HCT116 (cell line): ENCODE measurements at regions not wholly inside any gene's neighbourhood (a gene's known extent, or its start where the extent isn't known, plus 50 kb on each side); places are given as distances from the start of the nearest gene placed in this dataset.

Source experiments
- ATAC-seq: fragments of 200-7000 bp; cut with Tn5 transposase; 2 replicates; pipeline ENCODE4 v1.9.1; 2020; ENCODE audit warnings: mild to moderate bottlenecking, moderate library complexity
- BruUV-seq: library from RNA; stranded (reverse); fragments of 400-500 nt; replicated peaks from 2 replicates; lab custom pipeline; 2021; lab: Mats Ljungman, UMichigan
- CTCF ChIA-PET: fragments of 300-600 bp; sonication (Branson Sonifier 250); formaldehyde crosslinking; loops from one replicate; lab custom pipeline; 2021; ENCODE audit warnings: antibody characterized with exemption; lab: Charles Lee
- POLR2A ChIA-PET: fragments of 300-600, 350-600 bp; sonication (Branson Sonifier 250); formaldehyde crosslinking; loops from one replicate; lab custom pipeline; 2021; ENCODE audit warnings: antibody characterized with exemption; lab: Charles Lee
- RAD21 ChIA-PET, 2 experiments: fragments of 300-600 bp; sonication (Branson Sonifier 250); formaldehyde crosslinking; loops; one replicate each; lab custom pipeline; 2023; ENCODE audit warnings: low total read pairs in 2 of 2; ENCODE audit not compliant: uncharacterized antibody in 2 of 2, unreplicated experiment in 2 of 2, low non-redundant PET in 1 of 2; lab: Charles Lee
- DNase-seq: peaks from one replicate; pipeline ENCODE4 v3.0.0-alpha.2; 2010; ENCODE audit warnings: low read depth, low spot score
- H2AFZ ChIP-seq: fragments of 200-600 bp; shearing (Covaris generic), sonication (generic); 2 replicates; pipeline ENCODE4 v1.6.1; 2017; ENCODE audit warnings: low read depth, mixed run types, mixed read lengths, antibody characterized with exemption, low read length; ENCODE audit not compliant: poor library complexity, severe bottlenecking
- H3K27ac ChIP-seq: 2 replicates; pipeline ENCODE4 v1.5.1; 2012; ENCODE audit warnings: low read depth, low read length
- H3K27me3 ChIP-seq: fragments of 200-600 bp; sonication (generic); 2 replicates; pipeline ENCODE4 v1.6.1; 2016; ENCODE audit warnings: mixed run types, low read length, mixed read lengths; ENCODE audit not compliant: insufficient read depth
- H3K36me3 ChIP-seq, 2 experiments: fragments of 200-500 bp in 1 of 2; fragments of 200-600 bp in 1 of 2; sonication (Bioruptor generic) in 1 of 2; sonication (generic) in 1 of 2; 2 replicates each; pipeline versions ENCODE4 v1.5.1 to v1.6.1; 2014 to 2016; ENCODE audit warnings: low read length in 2 of 2, inconsistent platforms in 1 of 2, mixed read lengths in 1 of 2, mixed run types in 1 of 2; ENCODE audit not compliant: insufficient read depth in 2 of 2, control insufficient read depth in 1 of 2
- H3K4me1 ChIP-seq, 2 experiments: fragments of 200-600 bp in 1 of 2; sonication (generic) in 1 of 2; 2 replicates each; pipeline versions ENCODE4 v1.5.1 to v1.6.1; 2012 to 2017; ENCODE audit warnings: low read length in 2 of 2, inconsistent platforms in 1 of 2, mild to moderate bottlenecking in 1 of 2, mixed read lengths in 1 of 2, mixed run types in 1 of 2, moderate library complexity in 1 of 2; ENCODE audit not compliant: insufficient read depth in 2 of 2, control insufficient read depth in 1 of 2
- H3K4me2 ChIP-seq: fragments of 200-600 bp; sonication (generic); 2 replicates; pipeline ENCODE4 v1.6.1; 2017; ENCODE audit warnings: mixed run types, low read length, mixed read lengths
- H3K4me3 ChIP-seq, 2 experiments: fragments of 200-600 bp in 1 of 2; sonication (generic) in 1 of 2; replicated peaks in 1 of 2; 2 replicates each; pipeline ENCODE4 v1.5.1; 2011 to 2016; ENCODE audit warnings: low read length in 2 of 2, control low read depth in 1 of 2, low read depth in 1 of 2, mild to moderate bottlenecking in 1 of 2, mixed read lengths in 1 of 2, mixed run types in 1 of 2
- H3K79me2 ChIP-seq: fragments of 200-600 bp; sonication (generic); 2 replicates; pipeline ENCODE4 v1.6.1; 2017; ENCODE audit warnings: mild to moderate bottlenecking, mixed run types, low read length, moderate library complexity, mixed read lengths; ENCODE audit not compliant: insufficient read depth
- H3K9ac ChIP-seq: fragments of 200-600 bp; sonication (generic); 2 replicates; pipeline ENCODE4 v1.6.1; 2016; ENCODE audit warnings: low read length, mixed read lengths
- H3K9me2 ChIP-seq: fragments of 200-600 bp; sonication (generic), shearing (Covaris generic); 2 replicates; pipeline ENCODE4 v1.6.1; 2017; ENCODE audit warnings: mixed run types, mild to moderate bottlenecking, moderate library complexity; ENCODE audit not compliant: insufficient read depth
- H3K9me3 ChIP-seq, 2 experiments: fragments of 200-500 bp in 1 of 2; fragments of 200-600 bp in 1 of 2; sonication (Bioruptor generic) in 1 of 2; sonication (generic) in 1 of 2; 2 replicates each; pipeline ENCODE4 v1.6.1; 2014 to 2017; ENCODE audit warnings: low read length in 2 of 2, mixed read lengths in 2 of 2, inconsistent platforms in 1 of 2, low read depth in 1 of 2, mild to moderate bottlenecking in 1 of 2, mixed run types in 1 of 2, moderate library complexity in 1 of 2; ENCODE audit not compliant: control insufficient read depth in 1 of 2, insufficient read depth in 1 of 2
- H4K20me1 ChIP-seq: fragments of 200-600 bp; sonication (generic), shearing (Covaris generic); 2 replicates; pipeline ENCODE4 v1.6.1; 2017; ENCODE audit warnings: mixed run types, mild to moderate bottlenecking, moderate library complexity; ENCODE audit not compliant: insufficient read depth
- CBX3 ChIP-seq: IDR thresholded peaks from 2 replicates; pipeline ENCODE4 v1.6.1; 2012; ENCODE audit warnings: low read depth
- CEBPB ChIP-seq: IDR thresholded peaks from 2 replicates; pipeline ENCODE4 v1.6.1; 2012; ENCODE audit warnings: low read depth
- CTCF ChIP-seq, 3 experiments: fragments of 200-600 bp in 1 of 3; sonication (generic) in 1 of 3; IDR thresholded peaks in 2 of 3; conservative IDR thresholded peaks in 1 of 3; 2 replicates each; pipeline ENCODE4 v1.5.1; 2012 to 2017; ENCODE audit warnings: low read depth in 2 of 3, low read length in 2 of 3, antibody characterized with exemption in 1 of 3, borderline replicate concordance in 1 of 3, control low read depth in 1 of 3, mild to moderate bottlenecking in 1 of 3, mixed read lengths in 1 of 3, mixed run types in 1 of 3, moderate library complexity in 1 of 3; ENCODE audit not compliant: insufficient read depth in 1 of 3
- EGR1 ChIP-seq: IDR thresholded peaks from 2 replicates; pipeline ENCODE4 v1.6.1; 2012; ENCODE audit warnings: low read depth
- EZH2phosphoT487 ChIP-seq: fragments of 200-600 bp; IDR thresholded peaks from 2 replicates; pipeline ENCODE4 v1.6.1; 2018; ENCODE audit warnings: antibody characterized with exemption, borderline replicate concordance
- JUND ChIP-seq: IDR thresholded peaks from 2 replicates; pipeline ENCODE4 v1.6.1; 2012
- RAD21 ChIP-seq: IDR thresholded peaks from 2 replicates; pipeline ENCODE4 v1.6.1; 2012; ENCODE audit warnings: low read depth, mild to moderate bottlenecking
- REST ChIP-seq: IDR thresholded peaks from 2 replicates; pipeline ENCODE4 v1.6.1; 2012; ENCODE audit warnings: low read depth
- SRF ChIP-seq: IDR thresholded peaks from 2 replicates; pipeline ENCODE4 v1.6.1; 2012; ENCODE audit warnings: low read depth
- TCF7L2 ChIP-seq: IDR thresholded peaks from 2 replicates; pipeline ENCODE4 v1.7.0; 2011; ENCODE audit warnings: borderline replicate concordance, inconsistent platforms; ENCODE audit not compliant: insufficient read depth, insufficient read length; ENCODE audit errors: extremely low read depth
- YY1 ChIP-seq: IDR thresholded peaks from 2 replicates; pipeline ENCODE4 v1.6.1; 2011; ENCODE audit warnings: low read length, low read depth, moderate library complexity, mild to moderate bottlenecking; ENCODE audit not compliant: insufficient replicate concordance; ENCODE audit errors: extremely low read depth
- ZFX ChIP-seq: fragments of 450-650 bp; IDR thresholded peaks from 2 replicates; pipeline ENCODE4 v1.6.1; 2017
- ZNF274 ChIP-seq: fragments of 200-500 bp; sonication (Bioruptor generic); IDR thresholded peaks from 2 replicates; pipeline ENCODE4 v1.6.1; 2014; ENCODE audit warnings: mild to moderate bottlenecking, low read depth, low read length, inconsistent platforms
- intact Hi-C: fragments of 100-400 bp; cut with micrococcal nuclease; formaldehyde crosslinking; loops from 2 replicates; pipeline ENCODE4 v1.10.0; 2022
- TF ChIP-seq, protein P1 (sequence below): IDR thresholded peaks from 2 replicates; pipeline ENCODE4 v1.6.1; 2012

DNA sequence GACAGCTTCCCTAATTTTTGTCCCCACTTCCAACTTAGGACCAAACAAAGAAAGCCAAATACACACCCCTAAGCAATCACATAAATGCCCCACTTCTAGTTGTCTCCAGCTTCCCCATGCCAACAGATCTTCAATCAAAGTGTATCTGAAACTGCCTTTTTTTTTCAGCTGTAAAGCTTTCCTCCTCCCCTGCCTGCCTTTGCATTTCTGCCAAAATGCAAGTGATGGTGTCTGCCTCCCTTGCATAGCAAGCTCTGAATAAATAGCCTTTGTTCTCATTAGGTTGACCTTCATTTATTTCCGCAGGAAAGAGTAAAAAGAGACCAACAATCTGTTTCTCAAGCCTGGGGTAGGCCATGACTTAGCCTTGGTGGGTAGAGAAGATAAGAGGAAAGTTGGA lies 459.4 kb downstream of the GPAM start:
- intact Hi-C loops: no loop called here
- no peak for DNase-seq
- ChIA-PET CTCF (no interaction called here), POLR2A (no interaction called here), RAD21 (no interaction called here)
- Histone ChIP-seq H3K27ac (no peak overlapping the region), H3K9me3 (no peaks in the 10 kb centered on the region), H4K20me1 (no peaks in the 10 kb centered on the region), H3K79me2 (no peaks in the 10 kb centered on the region), H3K9ac (no peak overlapping the region)
- TF ChIP-seq SRF: no peak
- TF ChIP-seq, all 23 proteins: peak for 0
- Histone ChIP-seq H3K4me1 (no peaks in the 10 kb centered on the region), H3K27me3 (peaks cover 6% of the 10 kb centered on the region; the same call in 1 of the 2 replicates), H3K4me3 (no peak overlapping the region), H3K9me2 (no peaks in the 10 kb centered on the region), H3K36me3 (no peaks in the 10 kb centered on the region), H3K4me2 (no peak overlapping the region), H2AFZ (no peak overlapping the region)
- ATAC-seq: no peak
- BruUV-seq: no TSS peak

DNA sequence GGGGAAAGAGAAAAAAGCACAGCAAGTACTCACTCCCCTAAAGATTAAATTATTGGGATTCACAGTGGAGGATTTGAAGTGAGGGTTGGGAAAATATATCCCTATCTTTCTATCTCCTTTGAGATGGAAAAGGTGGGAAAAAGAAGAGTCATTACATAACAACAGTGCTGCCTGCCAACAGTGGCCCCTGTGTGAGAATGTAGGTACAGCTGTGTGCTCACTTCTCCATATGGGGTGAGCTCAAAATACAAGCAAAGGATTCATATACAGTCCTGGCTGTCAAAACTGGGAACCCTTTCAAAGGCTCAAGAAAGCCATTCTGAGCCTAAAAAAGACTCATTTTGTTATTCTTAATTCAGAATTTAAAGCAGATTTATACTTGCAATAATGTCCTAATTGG lies 458.5 kb downstream of the GPAM start:
- Histone ChIP-seq H3K4me2 (no peak overlapping the region), H3K4me1 (no peaks in the 10 kb centered on the region), H3K79me2 (no peaks in the 10 kb centered on the region), H3K9me3 (no peaks in the 10 kb centered on the region), H2AFZ (no peak overlapping the region), H3K27me3 (peaks cover 9% of the 10 kb centered on the region; the same call in 1 of the 2 replicates), H3K27ac (no peak overlapping the region), H3K36me3 (no peaks in the 10 kb centered on the region), H3K4me3 (no peak overlapping the region), H4K20me1 (no peaks in the 10 kb centered on the region), H3K9me2 (no peaks in the 10 kb centered on the region), H3K9ac (no peak overlapping the region)
- RAD21 ChIA-PET: no interaction called here
- intact Hi-C loops: no loop called here
- POLR2A ChIA-PET: no interaction called here
- CTCF ChIA-PET: no interaction called here
- ATAC-seq (no peak), DNase-seq (no peak)
- no TSS peak for BruUV-seq
- no peak for TF ChIP-seq RAD21
- TF ChIP-seq YY1: no peak
- TF ChIP-seq, protein P1, sequence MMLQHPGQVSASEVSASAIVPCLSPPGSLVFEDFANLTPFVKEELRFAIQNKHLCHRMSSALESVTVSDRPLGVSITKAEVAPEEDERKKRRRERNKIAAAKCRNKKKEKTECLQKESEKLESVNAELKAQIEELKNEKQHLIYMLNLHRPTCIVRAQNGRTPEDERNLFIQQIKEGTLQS: no peak
- TF ChIP-seq CTCF (IDR thresholded peaks at IDR 0.05 in 2 of 3, conservative IDR thresholded peaks at IDR 0.05 in 1 of 3; ENCODE audit: borderline replicate concordance in 1 of 3, insufficient read depth in 1 of 3, low read depth in 2 of 3, low read length in 2 of 3): no peak
- TF ChIP-seq CBX3: no peak
- no peak for TF ChIP-seq JUND
- no peak for TF ChIP-seq ZNF274
- TF ChIP-seq REST: no peak
- no peak for TF ChIP-seq ZFX
- TF ChIP-seq EGR1: no peak
- no peak for TF ChIP-seq CEBPB
- no peak for TF ChIP-seq EZH2phosphoT487
- no peak for TF ChIP-seq SRF
- no peak for TF ChIP-seq TCF7L2
